ENCODE measurements at regions not wholly inside any gene's neighbourhood (a gene's known extent, or its start where the extent isn't known, plus 50 kb on each side); places are given as distances from the start of the nearest gene placed in this dataset.
"Not testable (repeated sequence)": the region's sequence is repeated elsewhere in the genome, so short reads cannot be mapped to it uniquely, and the experiment has no call there.

DNA sequence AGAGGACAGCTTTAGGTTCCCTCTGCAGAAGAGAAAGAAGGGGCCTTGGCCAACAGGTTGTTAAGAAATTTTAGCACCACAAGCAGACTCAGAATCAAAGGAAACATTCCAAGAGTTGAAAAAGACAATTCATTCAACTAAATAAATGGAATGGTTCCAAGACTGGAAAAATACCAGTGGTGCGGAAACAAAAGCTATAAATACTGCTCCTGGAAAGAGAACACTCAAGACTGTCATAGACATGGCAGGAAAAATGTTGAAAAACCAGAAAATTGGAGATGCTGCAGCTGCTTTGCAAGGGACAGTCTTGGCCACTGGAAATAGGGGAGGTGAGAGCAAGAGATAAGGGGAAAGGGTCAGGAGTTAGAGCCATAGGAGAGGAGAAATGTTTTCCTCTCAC lies 312.7 kb upstream of the CYRIA start:
- no peak for DNase-seq (ENCODE audit: low spot score)
- in situ Hi-C loops (cut with MboI; ENCODE audit: low sequenced_read_pairs, unreplicated experiment): no loop called here
- TF ChIP-seq, protein P1, sequence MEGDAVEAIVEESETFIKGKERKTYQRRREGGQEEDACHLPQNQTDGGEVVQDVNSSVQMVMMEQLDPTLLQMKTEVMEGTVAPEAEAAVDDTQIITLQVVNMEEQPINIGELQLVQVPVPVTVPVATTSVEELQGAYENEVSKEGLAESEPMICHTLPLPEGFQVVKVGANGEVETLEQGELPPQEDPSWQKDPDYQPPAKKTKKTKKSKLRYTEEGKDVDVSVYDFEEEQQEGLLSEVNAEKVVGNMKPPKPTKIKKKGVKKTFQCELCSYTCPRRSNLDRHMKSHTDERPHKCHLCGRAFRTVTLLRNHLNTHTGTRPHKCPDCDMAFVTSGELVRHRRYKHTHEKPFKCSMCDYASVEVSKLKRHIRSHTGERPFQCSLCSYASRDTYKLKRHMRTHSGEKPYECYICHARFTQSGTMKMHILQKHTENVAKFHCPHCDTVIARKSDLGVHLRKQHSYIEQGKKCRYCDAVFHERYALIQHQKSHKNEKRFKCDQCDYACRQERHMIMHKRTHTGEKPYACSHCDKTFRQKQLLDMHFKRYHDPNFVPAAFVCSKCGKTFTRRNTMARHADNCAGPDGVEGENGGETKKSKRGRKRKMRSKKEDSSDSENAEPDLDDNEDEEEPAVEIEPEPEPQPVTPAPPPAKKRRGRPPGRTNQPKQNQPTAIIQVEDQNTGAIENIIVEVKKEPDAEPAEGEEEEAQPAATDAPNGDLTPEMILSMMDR (IDR thresholded peaks at IDR 0.05; ENCODE audit: borderline replicate concordance, control extremely low read depth, extremely low read depth, insufficient read depth, missing control alignments): no peak

DNA sequence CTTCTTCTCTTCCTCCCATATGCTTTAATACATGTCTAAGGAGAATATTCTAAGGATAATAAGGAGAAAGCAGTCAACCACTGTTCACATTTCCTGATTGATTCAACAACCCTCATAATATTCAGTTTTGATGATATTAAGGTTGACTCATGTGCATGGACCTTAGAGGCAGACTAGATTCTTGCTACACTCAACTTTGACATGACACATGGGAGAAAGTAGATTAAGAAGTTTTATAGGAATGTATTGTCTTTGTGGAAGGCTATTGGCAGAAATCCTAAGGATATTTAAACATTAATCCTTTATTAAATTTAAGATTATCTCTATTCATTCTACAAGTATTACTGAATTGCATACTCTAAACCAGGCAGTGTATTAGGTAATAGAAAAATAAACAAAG lies 309.1 kb upstream of the CYRIA start:
- in situ Hi-C loops (cut with MboI; ENCODE audit: low sequenced_read_pairs, unreplicated experiment): no loop called here
- TF ChIP-seq, protein P1 (IDR thresholded peaks at IDR 0.05; ENCODE audit: borderline replicate concordance, control extremely low read depth, extremely low read depth, insufficient read depth, missing control alignments): no peak
- DNase-seq (ENCODE audit: low spot score): no peak

DNA sequence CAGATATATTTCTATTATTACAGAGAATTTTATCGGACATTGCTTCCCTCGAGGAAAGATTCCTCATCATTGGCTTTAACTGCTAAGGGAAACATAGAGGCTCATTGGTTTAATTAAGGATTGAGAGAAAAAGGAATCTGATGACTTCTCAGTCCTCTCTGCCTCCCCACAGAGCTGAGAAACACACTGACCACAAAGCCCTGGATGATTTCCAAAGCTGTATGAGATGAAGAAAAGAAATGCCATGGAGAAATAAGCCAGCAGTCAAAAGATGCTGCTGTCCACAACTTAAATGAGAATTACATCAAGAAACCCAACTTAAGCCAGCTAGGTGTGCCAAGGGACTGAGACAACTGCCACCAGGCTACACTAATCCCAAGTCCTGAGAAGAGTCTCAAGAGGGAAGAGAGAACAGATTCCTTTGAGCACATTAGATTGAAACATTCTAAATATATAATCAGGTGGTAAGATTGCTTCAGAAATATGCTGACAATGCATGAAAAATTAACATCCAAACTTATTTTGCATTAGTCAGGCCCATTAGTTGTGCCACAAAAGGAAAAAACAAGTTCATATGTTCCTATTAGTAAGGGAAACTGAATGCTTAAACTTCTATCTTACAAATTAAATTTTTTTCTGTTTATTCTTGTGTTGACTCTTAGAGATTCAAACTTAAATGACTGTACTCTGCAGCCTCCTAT lies 308.1 kb upstream of the CYRIA start:
- no peak for DNase-seq (ENCODE audit: low spot score)
- TF ChIP-seq, protein P1 (IDR thresholded peaks at IDR 0.05; ENCODE audit: borderline replicate concordance, control extremely low read depth, extremely low read depth, insufficient read depth, missing control alignments): no peak
- in situ Hi-C loops (cut with MboI; ENCODE audit: low sequenced_read_pairs, unreplicated experiment): no loop called here

DNA sequence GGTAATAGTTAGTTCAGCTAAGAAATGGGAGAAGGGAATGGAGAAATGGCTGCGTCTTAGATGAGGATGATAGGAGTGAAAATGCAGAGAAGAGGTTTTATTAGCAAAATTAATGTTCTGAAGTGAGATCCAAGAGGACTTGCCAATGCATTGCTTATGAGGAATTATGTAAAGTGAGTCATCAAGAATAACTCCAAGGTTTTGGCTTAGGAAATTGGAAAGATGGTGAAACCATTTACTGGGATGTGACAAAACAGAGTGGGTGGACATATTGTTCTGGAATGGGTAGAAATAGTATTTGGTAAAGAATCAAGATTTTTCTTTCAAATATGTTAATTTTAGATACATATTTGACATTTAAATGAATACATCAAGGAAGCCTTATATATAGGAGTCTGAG lies 306.6 kb upstream of the CYRIA start:
- DNase-seq (ENCODE audit: low spot score): no peak
- in situ Hi-C loops (cut with MboI; ENCODE audit: low sequenced_read_pairs, unreplicated experiment): no loop called here
- TF ChIP-seq, protein P1 (IDR thresholded peaks at IDR 0.05; ENCODE audit: borderline replicate concordance, control extremely low read depth, extremely low read depth, insufficient read depth, missing control alignments): no peak

DNA sequence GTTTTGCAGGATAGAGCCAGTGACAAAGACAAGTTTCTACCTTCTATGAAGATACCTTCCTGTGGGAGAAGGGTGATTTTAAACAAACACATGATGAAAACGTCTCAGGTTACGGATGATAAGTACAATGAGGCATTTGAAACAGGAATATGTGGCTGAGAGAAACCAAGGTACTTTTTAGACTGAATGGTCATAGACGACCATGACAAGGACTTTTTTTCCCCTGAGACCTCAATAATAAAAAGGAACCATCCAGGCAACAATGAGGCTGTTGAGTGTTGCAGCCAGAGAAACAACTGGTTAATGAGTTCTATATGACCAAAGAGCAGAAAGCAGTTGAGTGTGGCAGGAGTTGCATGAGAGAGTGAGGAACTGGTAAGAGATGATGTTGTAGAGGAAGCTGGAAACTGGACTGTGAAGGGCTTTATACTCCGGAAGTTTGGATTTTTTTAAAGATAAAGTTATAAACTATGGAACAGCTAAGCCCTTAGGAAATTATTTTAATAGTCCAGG lies 306.1 kb upstream of the CYRIA start:
- TF ChIP-seq, protein P1 (IDR thresholded peaks at IDR 0.05; ENCODE audit: borderline replicate concordance, control extremely low read depth, extremely low read depth, insufficient read depth, missing control alignments): no peak
- in situ Hi-C loops (cut with MboI; ENCODE audit: low sequenced_read_pairs, unreplicated experiment): no loop called here
- DNase-seq (ENCODE audit: low spot score): no peak

DNA sequence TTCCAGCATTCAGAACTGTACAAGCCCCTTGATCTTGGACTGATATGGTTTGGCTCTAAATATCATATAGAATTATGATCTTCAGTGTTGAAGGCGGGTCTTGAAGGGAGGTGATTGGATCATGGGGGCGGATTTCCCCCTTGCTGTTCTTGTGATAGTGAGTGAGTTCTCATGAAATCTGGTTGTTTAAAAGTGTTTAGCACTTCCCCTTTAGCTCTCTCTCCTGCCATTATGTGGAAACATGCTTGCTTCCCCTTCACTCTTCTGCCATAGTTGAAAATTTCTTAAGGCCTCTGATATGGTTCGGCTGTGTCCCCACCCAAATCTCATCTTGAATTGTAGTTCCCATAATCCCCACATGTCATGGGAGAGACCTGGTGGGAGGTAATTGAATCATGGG lies 305.3 kb upstream of the CYRIA start:
- DNase-seq (ENCODE audit: low spot score); in situ Hi-C loops (cut with MboI; ENCODE audit: low sequenced_read_pairs, unreplicated experiment): not testable (repeated sequence)

DNA sequence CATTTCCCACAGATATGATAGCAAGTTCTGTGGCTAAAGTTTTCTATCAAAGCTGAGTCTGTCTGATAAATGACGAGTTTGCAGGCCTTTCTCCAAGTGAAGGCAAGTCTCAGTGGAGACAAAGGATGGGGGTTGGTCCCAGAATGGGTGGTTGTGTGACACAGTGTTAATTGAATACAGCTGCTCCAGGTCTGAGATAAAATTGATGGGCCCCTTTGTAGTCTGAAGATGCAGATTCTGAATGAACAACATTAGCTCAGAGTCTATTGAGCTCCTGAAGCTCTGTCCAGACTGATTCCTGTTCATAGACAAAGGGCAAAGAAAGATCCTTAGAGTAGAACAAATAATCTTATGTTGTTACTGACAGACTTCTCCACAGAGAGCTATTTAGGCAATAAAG lies 296.9 kb upstream of the CYRIA start:
- TF ChIP-seq, protein P1 (IDR thresholded peaks at IDR 0.05; ENCODE audit: borderline replicate concordance, control extremely low read depth, extremely low read depth, insufficient read depth, missing control alignments): no peak
- in situ Hi-C loops (cut with MboI; ENCODE audit: low sequenced_read_pairs, unreplicated experiment): no loop called here
- no peak for DNase-seq (ENCODE audit: low spot score)

Data from GM13976 (cell line).